RWPE1 (cell line): ENCODE measurements at regions not wholly inside any gene's neighbourhood (a gene's known extent, or its start where the extent isn't known, plus 50 kb on each side); places are given as distances from the start of the nearest gene placed in this dataset.

Experiments
- CTCF ChIA-PET: fragments of 350-600 bp; sonication (Branson Sonifier 250); formaldehyde crosslinking; extraction: SDS; loops from one replicate; lab custom pipeline; 2021; lab: Yijun Ruan, JAX
- POLR2A ChIA-PET: fragments of 400-600 bp; formaldehyde crosslinking; extraction: SDS; loops from one replicate; lab custom pipeline; 2020; ENCODE audit warnings: antibody characterized with exemption; ENCODE audit not compliant: low non-redundant PET; lab: Yijun Ruan, JAX
- DNase-seq: peaks from one replicate; pipeline ENCODE4 v3.0.0; 2012; ENCODE audit warnings: low spot score
- H3K27ac ChIP-seq: fragments of 450-650 bp; 2 replicates; pipeline ENCODE4 v1.5.1; 2017
- TF ChIP-seq, protein P1 (sequence below): fragments of 450-650 bp; conservative IDR thresholded peaks from 2 replicates; pipeline ENCODE4 v1.5.1; 2017; ENCODE audit warnings: low read depth, mild to moderate bottlenecking

DNA sequence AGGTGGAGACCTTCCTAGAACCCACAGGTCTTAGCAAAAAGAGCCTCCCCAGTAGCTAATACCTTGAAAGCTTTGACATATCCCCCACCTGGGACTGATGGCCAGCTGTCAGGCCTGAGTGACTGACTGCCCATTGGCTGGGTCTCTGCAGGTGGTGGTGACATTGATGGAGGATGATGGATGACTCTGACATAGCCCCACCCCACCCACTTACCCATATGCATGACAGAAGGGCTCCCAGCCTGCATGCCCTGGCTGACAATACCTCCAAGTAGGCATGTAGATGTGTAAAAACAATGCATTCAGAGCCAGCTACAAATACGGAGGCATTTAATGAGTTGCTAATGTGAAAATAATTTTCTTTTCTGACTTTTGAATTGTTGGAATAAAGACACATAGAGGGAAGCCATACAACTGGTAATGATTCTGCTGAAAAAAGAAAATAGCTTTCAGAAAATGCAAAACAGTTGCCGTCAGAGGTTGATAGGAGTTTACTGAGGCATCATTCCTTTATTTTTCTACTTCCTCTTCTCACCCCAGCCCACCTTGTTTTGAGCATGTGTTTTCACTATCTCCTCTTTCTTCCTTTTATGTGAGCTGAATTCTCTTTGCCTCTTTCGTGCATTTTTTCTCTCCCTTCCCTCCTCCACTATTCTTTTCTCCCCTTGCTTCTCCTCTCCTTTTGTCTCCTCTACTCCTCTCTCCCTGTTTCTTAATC lies 70.6 kb downstream of the OLIG3 start:
- CTCF ChIA-PET, result no interaction called here
- TF ChIP-seq, protein P1, sequence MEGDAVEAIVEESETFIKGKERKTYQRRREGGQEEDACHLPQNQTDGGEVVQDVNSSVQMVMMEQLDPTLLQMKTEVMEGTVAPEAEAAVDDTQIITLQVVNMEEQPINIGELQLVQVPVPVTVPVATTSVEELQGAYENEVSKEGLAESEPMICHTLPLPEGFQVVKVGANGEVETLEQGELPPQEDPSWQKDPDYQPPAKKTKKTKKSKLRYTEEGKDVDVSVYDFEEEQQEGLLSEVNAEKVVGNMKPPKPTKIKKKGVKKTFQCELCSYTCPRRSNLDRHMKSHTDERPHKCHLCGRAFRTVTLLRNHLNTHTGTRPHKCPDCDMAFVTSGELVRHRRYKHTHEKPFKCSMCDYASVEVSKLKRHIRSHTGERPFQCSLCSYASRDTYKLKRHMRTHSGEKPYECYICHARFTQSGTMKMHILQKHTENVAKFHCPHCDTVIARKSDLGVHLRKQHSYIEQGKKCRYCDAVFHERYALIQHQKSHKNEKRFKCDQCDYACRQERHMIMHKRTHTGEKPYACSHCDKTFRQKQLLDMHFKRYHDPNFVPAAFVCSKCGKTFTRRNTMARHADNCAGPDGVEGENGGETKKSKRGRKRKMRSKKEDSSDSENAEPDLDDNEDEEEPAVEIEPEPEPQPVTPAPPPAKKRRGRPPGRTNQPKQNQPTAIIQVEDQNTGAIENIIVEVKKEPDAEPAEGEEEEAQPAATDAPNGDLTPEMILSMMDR, result no peak
- POLR2A ChIA-PET, result no interaction called here
- no peak overlapping the region for H3K27ac ChIP-seq
- DNase-seq, result no peak

DNA sequence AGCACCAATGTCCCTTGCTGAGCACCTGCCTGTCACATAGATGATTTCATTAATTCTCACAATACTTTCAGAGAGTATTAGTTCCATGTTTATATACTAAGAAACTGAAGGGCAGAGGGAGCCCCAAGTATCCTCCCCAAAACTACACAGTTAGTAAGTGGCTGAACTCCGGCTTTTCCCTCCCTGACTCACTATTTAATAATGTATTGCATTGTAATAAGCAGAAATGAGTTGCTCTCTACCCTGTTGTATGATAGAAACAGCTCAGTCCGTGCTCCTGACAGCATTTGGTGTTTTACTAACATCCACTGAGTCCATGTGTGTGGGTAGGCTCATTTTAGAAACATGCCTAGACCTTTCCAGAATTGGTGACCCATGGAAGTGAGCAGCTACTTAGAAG lies 76.8 kb downstream of the OLIG3 start:
- H3K27ac ChIP-seq, result no peak overlapping the region

DNA sequence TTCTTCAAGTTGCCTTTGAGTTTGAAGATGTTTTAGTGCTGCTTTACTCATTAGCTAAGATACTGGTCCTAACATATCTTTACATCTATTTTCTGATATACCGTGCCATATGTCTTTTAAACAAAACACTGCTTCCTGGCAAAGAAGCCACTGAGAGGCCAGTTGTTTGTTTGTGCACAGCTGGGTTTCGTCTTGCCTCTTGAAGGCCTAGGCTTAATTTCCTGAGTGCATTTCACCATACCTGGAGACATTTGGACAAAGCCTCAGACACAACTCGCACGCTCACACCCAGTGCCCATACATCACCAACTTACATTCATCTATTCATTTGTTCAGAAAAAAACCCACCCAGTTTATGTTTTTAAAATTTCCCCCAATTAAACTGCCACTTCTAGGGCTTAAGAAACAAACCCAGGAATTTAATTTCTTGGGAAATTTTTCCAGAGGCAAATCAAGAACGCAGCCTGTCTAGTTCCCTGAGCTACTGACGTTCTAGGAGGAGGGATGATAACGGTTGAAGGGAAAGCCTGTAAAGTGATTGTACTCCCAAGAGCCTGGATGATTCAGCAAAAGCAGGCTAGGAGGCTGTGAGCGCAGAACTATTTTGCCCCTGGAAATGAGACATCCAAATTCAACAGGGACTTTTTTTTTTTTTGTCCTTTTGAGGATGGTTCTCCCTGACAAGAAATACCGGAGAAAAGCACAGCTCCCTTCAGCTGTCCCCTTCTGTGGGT lies 77.7 kb downstream of the OLIG3 start:
- ChIA-PET CTCF (no interaction called here), POLR2A (no interaction called here)
- TF ChIP-seq, protein P1, result no peak
- DNase-seq, result no peak
- no peak overlapping the region for H3K27ac ChIP-seq

More for the DNA sequence above, 76.8 kb downstream of the OLIG3 start:
- POLR2A ChIA-PET, result no interaction called here
- TF ChIP-seq, protein P1, result no peak
- no peak for DNase-seq
- CTCF ChIA-PET, result no interaction called here

DNA sequence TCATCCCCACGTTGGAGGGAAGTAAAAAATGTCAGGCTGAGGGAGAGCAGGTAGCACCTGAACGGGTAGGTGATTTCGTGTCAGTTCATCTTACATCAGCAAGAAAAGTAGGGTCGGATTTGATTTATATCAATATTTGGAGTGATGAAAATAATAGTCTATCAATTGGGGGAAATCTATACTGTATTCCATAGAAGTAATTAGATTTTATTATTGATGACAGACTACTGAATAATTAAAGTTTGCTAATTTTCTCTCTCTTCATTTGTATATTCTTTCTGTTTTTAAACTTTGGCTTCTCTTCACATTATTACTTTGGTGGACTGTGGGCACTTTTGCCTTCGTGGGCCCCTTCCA lies 78.4 kb downstream of the OLIG3 start:
- DNase-seq, result no peak
- TF ChIP-seq, protein P1, result no peak
- POLR2A ChIA-PET, result no interaction called here
- CTCF ChIA-PET, result interaction anchor here (0.6 to 1.0 kb wide), 4 partner anchors 16 to 384 kb away, joined by 4 to 5 read pairs (median 4); no protein-coding TSS in a partner anchor
- H3K27ac ChIP-seq, result no peak overlapping the region

DNA sequence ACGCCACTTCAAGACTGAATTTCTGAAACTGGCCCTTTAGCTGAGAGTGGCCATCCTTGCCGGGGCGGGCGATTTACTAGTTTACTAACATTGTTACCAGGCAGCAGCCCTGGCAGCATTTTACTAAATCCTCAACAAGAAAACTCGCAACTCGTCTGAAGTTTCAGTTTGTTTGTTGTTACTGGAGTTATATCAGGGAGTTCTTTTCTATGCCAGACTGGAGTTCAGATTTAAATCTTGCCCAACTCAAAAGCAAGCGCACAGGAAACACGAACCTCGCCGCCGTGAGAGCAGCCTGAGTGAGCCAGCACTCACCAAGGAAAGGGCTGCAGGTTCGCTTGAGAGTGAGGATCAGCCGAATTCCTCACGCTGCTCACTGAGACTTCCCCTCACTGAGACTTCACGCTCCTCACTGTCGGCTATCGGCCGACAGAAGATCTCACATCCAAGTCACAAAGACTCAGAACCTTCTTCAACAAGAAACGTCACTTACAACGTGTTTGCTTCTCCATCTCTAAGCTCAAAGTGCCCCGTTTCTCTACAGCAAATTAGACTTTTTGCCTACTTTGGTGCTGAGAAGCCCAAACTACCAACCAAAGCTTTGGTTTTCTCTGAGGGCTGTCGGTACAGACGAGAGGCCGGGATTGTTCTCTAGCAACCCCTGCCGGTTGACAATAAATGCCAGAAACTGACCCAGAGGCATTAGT lies 78.9 kb downstream of the OLIG3 start:
- peak; percentile 38 for DNase-seq
- POLR2A ChIA-PET, result no interaction called here
- H3K27ac ChIP-seq, result no peak overlapping the region
- CTCF ChIA-PET, result interaction anchor here (0.6 to 1.0 kb wide), 6 partner anchors 17 to 384 kb away, joined by 3 to 5 read pairs (median 4); no protein-coding TSS in a partner anchor
- TF ChIP-seq, protein P1, result peak; percentile 47

DNA sequence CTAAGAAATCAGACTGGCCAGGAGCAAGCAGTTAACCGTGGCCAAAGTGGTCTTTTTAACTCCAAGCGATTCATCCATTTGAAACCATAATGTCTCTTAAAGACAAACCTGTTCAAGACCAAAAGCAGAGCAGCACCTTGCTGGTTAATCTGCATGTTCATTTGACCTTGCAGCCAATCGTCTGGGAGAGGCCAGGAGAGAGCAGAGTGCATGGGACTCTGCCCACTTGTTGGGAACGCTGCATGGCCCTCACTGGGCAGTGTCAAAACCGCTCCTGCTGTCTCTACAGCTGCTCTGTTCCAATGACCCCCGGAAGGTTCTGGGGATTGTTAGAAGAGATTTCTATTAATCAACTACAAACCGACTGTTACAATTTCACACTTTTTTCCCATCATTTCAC lies 79.6 kb downstream of the OLIG3 start:
- ChIA-PET POLR2A (no interaction called here), CTCF (interaction anchor here (0.6 kb wide), 1 partner anchor 168 kb away, joined by 3 read pairs; no protein-coding TSS in a partner anchor)
- no peak for DNase-seq
- H3K27ac ChIP-seq, result no peak overlapping the region
- TF ChIP-seq, protein P1, result no peak
